Activated CD8-positive, alpha-beta memory T cell treated with anti-CD3 and anti-CD28 coated beads, Interleukin-2, amount 10 ng/mL, durations not matched to agents 7 days and 5 days (primary cell): ENCODE measurements at regions not wholly inside any gene's neighbourhood (a gene's known extent, or its start where the extent isn't known, plus 50 kb on each side); places are given as distances from the start of the nearest gene placed in this dataset.

ENCODE experiments used
- ATAC-seq: fragments of 150-1000 bp; cut with Tn5 transposase; one replicate; pipeline ENCODE4 v1.10.0; 2021; ENCODE audit warnings: moderate library complexity
- CTCF ChIA-PET: fragments of 350-600 bp; sonication (Branson Sonifier 250); formaldehyde crosslinking; loops from one replicate; lab custom pipeline; 2021; ENCODE audit warnings: antibody characterized with exemption; lab: Charles Lee
- DNase-seq: peaks from one replicate; pipeline ENCODE4 v3.0.0-alpha.2; 2020
- H3K27ac Mint-ChIP-seq: one replicate; pipeline ENCODE4 v1.8.0; 2021; ENCODE audit warnings: mild to moderate bottlenecking, mixed read lengths
- H3K27me3 Mint-ChIP-seq: one replicate; pipeline ENCODE4 v1.8.0; 2021; ENCODE audit warnings: mixed read lengths
- H3K36me3 Mint-ChIP-seq: one replicate; pipeline ENCODE4 v1.8.0; 2021; ENCODE audit warnings: mild to moderate bottlenecking, mixed read lengths
- H3K4me1 Mint-ChIP-seq: one replicate; pipeline ENCODE4 v1.8.0; 2021; ENCODE audit warnings: mixed read lengths
- H3K4me3 Mint-ChIP-seq: one replicate; pipeline ENCODE4 v1.8.0; 2021; ENCODE audit warnings: mild to moderate bottlenecking, moderate library complexity, mixed read lengths
- H3K9me3 Mint-ChIP-seq: one replicate; pipeline ENCODE4 v1.8.0; 2022; ENCODE audit warnings: low read depth, mixed read lengths

DNA sequence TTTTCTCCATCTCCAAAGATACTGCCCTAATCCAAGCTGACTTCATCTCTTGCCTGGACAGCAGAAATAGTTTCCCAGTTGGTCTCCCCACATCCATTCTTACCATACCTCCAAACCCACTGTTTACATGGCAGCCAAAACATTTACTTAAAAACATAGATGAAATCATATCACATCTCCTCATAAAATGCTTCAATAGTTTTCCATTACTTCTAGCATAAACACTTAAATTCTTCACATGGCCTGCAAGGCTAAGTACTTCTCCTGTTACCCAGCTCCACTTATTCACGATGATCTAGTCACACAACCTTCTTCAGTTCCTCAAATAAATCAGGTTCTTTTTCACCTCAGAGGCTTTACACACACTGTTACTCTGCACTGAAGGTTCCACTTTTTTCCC is 185.8 kb upstream of the ACVR2A start:
- Mint-ChIP-seq H3K27me3 (no peaks in the 10 kb centered on the region), H3K4me1 (peaks cover 14% of the 10 kb centered on the region), H3K9me3 (no peaks in the 10 kb centered on the region), H3K27ac (no peak overlapping the region), H3K4me3 (no peak overlapping the region), H3K36me3 (no peaks in the 10 kb centered on the region)
- CTCF ChIA-PET, result no interaction called here
- no peak for ATAC-seq
- DNase-seq, result no peak

DNA sequence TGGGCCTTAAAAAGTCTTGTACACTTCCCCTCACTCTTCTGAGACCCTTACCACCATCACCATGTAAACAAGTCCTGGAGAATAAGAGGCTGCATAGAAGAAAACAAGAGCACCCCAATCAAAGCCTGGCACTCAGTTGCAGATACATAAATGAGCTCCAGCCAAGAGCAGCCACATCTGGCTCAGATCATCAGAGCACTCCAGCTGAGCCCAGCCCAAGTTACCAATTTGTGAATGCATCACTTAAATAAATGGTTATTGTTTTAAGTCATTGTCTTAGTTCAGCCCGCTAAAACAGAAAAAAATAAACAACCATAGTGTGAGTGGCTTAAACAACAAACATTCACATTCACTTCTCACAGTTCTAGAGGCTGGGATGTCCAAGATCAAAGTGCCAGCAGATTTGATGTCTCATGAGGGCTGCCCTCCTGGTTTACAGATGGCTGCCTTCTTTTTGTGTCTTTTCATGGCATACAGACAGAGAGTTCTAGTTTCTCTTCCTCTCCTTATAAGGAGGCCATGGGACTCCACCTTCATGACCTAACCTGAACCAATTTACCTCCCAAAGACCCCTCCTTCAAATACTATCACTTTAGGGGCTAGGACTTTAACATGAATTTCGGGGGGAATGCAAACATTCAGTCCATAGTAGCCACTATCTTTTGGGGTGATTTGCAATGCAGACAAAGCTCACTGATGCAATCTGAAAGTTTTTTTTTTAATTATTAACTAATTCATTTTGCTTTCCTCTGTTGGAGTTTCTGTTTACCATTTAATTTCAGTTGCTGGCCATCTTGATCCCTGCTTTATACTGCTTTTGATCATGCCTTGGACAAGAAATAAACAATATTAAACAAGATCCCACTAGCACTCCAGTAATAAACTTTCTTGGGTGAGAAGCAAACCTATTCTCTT is 187.5 kb upstream of the ACVR2A start:
- H3K9me3 Mint-ChIP-seq, result no peaks in the 10 kb centered on the region

DNA sequence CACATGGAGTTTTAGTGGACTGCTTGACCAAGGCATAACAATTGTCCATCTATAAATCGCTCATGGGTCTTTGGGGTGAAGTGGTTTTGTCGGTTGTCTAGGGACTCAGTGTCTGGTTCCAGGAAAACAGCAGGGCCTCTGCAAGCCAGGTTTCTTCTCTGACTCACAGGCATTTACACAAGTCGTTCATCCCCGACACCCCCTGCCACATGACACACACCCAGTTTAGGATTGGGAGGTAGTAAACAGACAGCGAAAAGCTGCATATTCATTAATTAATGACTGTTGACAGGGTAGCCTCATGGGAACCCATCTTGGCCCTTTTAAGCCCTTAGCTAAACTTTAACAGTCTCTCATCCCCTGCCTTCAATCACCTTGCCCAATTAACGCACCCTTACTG is 194.8 kb upstream of the ACVR2A start:
- H3K27me3 Mint-ChIP-seq, result peaks cover 3% of the 10 kb centered on the region
- no peaks in the 10 kb centered on the region for H3K36me3 Mint-ChIP-seq
- DNase-seq (no peak), ATAC-seq (no peak)
- no peaks in the 10 kb centered on the region for H3K4me1 Mint-ChIP-seq
- no peak overlapping the region for H3K27ac Mint-ChIP-seq
- no peak overlapping the region for H3K4me3 Mint-ChIP-seq
- CTCF ChIA-PET, result no interaction called here
- H3K9me3 Mint-ChIP-seq, result no peaks in the 10 kb centered on the region

More for the DNA sequence above, 187.5 kb upstream of the ACVR2A start:
- no peak overlapping the region for H3K27ac Mint-ChIP-seq
- DNase-seq (no peak), ATAC-seq (no peak)
- H3K4me1 Mint-ChIP-seq, result no peaks in the 10 kb centered on the region
- no peaks in the 10 kb centered on the region for H3K27me3 Mint-ChIP-seq
- H3K36me3 Mint-ChIP-seq, result no peaks in the 10 kb centered on the region
- CTCF ChIA-PET, result no interaction called here
- H3K4me3 Mint-ChIP-seq, result no peak overlapping the region

DNA sequence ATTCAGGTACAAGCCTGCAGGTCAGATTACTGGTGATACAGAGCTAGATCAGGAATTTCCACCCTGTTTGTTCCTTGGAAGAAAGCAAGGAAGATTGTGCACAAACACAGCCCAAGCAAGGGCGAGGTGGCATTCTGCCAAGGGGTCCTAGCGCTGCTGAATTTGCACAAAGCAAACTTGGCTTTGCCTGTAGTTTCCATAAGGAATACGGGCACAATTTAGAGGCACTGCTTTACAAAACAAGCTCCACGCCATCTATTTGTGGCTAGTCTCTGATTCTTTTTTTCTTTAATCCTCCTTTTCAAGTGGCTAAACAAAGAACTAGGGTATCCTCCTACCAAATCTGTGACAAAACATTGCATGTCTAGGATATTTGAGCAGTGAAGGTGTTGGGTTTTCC is 195.5 kb upstream of the ACVR2A start:
- no peak overlapping the region for H3K4me3 Mint-ChIP-seq

DNA sequence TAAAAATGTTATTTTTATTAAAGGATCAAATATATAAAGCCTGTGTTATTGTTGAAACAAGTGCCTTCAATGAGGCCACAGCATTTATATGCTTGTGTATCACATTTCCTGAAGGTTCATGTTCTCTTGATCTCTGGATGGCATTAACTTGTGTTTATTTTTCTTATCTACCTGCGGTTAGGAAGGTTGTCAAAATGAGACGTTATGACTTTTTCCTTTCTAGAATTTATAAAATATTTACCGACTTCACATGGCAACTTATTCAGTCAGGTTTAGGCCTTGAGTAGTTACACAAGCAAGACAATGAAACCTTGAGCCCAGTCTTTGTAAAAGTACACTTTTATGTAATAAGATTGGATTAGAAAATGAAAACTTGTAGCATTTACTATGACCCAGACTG is 196.4 kb upstream of the ACVR2A start:
- Mint-ChIP-seq H3K27ac (no peak overlapping the region), H3K36me3 (no peaks in the 10 kb centered on the region), H3K4me3 (no peak overlapping the region), H3K9me3 (no peaks in the 10 kb centered on the region), H3K4me1 (no peaks in the 10 kb centered on the region), H3K27me3 (peaks cover 3% of the 10 kb centered on the region)
- DNase-seq, result no peak
- no peak for ATAC-seq
- CTCF ChIA-PET, result no interaction called here

More for the DNA sequence above, 195.5 kb upstream of the ACVR2A start:
- no peaks in the 10 kb centered on the region for H3K4me1 Mint-ChIP-seq
- H3K27me3 Mint-ChIP-seq, result peaks cover 3% of the 10 kb centered on the region
- no peak overlapping the region for H3K27ac Mint-ChIP-seq
- ATAC-seq, result no peak
- CTCF ChIA-PET, result no interaction called here
- H3K9me3 Mint-ChIP-seq, result no peaks in the 10 kb centered on the region
- H3K36me3 Mint-ChIP-seq, result no peaks in the 10 kb centered on the region
- DNase-seq, result no peak

DNA sequence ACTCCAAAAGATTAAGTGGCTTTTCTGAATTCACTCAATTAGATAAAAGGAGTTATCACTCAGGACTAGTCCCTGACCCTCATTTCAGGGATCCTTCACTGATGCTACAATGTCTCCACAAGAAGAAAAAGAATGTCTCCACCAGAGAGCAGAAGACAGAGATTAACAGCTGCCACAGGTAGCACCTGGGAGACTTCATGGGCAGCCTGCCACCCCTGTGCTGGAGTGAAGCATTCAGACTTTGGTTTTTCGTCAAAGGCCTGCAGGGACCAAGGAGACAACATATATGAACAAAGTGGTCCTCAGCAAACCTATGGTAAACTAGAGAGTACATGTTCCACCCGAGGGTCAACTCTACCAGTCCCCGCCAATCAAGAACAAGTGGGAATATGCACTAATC is 197.0 kb upstream of the ACVR2A start:
- ATAC-seq (no peak), DNase-seq (no peak)
- no peaks in the 10 kb centered on the region for H3K36me3 Mint-ChIP-seq
- no peaks in the 10 kb centered on the region for H3K9me3 Mint-ChIP-seq
- CTCF ChIA-PET, result no interaction called here
- no peak overlapping the region for H3K4me3 Mint-ChIP-seq
- H3K4me1 Mint-ChIP-seq, result no peaks in the 10 kb centered on the region
- peaks cover 3% of the 10 kb centered on the region for H3K27me3 Mint-ChIP-seq
- H3K27ac Mint-ChIP-seq, result no peak overlapping the region

DNA sequence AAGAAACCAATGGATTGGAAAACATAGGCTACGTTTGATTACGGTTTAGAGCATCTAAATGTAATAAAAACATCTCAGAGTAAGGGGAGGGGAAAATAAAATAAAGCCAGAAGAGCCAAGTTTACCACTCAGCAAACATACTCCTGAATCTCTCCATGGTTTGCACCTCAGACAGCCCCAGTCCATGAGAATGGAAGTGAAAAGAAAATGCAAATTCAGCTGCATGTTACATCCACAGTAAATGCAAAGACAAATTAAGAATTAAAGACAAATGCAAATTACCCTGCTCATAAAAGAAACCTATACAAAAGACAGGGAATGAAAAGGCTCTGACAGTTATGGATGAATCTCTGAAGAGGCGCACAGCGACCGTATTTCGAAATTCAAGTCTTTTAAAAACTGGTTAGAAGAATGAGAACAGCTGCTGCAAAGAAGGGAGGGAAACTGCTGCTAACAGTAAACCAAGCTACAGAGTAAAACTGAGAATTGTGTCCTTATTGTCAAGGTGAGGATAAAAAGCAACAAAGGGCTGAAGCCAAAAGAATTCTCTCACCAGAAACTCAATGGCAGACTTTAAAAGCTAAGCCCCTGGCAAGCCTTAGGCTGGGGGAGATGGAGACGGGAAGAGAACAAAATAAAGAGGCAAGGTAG is 197.9 kb upstream of the ACVR2A start:
- Mint-ChIP-seq H3K36me3 (no peaks in the 10 kb centered on the region), H3K4me1 (no peaks in the 10 kb centered on the region), H3K27ac (no peak overlapping the region), H3K9me3 (no peaks in the 10 kb centered on the region), H3K27me3 (peaks cover 3% of the 10 kb centered on the region), H3K4me3 (no peak overlapping the region)
- no peak for DNase-seq
- CTCF ChIA-PET, result no interaction called here
- ATAC-seq, result no peak

DNA sequence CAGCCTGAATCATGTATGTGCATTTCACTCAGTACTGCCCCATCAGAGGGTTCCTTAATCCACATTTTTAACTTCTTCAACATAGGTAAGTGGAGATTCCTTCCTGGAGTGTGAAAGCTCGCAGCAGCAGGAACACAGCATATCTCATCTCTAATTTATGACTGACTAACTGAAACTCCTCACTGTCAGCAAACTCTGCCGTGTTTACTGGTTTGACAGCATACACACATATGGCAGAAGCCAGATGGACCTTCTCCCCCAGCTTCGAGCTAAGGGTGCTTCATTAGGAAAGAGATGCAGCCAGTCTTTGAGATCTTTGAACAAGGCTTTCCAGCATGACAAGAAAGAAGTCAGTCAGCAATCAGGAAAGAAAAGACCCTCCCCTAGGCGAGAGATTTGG is 200.3 kb upstream of the ACVR2A start:
- no peak overlapping the region for H3K4me3 Mint-ChIP-seq
- H3K36me3 Mint-ChIP-seq, result no peaks in the 10 kb centered on the region
- no peaks in the 10 kb centered on the region for H3K4me1 Mint-ChIP-seq
- no peak overlapping the region for H3K27ac Mint-ChIP-seq
- DNase-seq, result no peak
- ATAC-seq, result no peak
- CTCF ChIA-PET, result no interaction called here
- H3K9me3 Mint-ChIP-seq, result peaks cover 3% of the 10 kb centered on the region
- peaks cover 3% of the 10 kb centered on the region for H3K27me3 Mint-ChIP-seq

DNA sequence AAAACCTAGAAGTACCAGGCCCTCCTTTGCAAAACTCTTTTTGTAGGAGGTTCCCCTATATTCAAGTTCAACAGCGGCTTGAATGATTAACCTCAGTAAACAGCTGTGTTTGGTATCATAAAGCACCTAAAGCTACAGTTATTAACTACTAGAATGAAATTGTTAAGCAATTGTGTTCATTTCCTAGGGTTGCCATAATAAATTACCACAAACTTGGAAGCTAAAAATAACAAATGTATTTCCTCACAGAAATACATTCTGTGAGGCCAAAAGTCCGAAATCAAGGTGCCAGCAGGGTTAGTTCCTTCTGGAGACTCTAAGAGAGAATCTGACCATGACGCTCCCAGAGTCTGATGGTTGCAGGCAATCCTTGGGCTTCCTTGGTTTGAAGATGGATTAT is 202.1 kb upstream of the ACVR2A start:
- no peaks in the 10 kb centered on the region for H3K4me1 Mint-ChIP-seq
- CTCF ChIA-PET, result no interaction called here
- ATAC-seq, result no peak
- no peaks in the 10 kb centered on the region for H3K36me3 Mint-ChIP-seq
- peaks cover 3% of the 10 kb centered on the region for H3K9me3 Mint-ChIP-seq
- no peak for DNase-seq
- H3K4me3 Mint-ChIP-seq, result no peak overlapping the region
- no peak overlapping the region for H3K27ac Mint-ChIP-seq
- peaks cover 3% of the 10 kb centered on the region for H3K27me3 Mint-ChIP-seq

DNA sequence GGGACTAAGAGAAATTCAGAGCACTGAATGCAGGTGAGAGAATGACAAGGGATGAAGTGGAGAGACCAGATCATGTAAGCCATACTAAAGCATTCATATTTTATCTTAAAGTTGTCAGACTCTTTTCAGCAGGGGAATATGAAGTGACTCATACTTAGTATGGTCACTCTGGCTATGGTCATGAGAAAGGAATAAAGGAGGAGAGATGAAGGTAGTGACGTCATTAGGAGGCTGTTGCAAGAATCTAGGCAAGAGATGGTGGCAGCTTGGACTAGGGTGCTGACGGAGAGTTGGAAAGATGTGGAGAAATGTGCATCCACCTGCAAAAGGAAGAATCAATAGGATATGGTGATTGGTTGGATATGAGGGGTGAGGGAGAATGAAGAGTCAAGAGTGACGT is 203.2 kb upstream of the ACVR2A start:
- no peak for DNase-seq
- H3K9me3 Mint-ChIP-seq, result peaks cover 3% of the 10 kb centered on the region
- H3K27ac Mint-ChIP-seq, result no peak overlapping the region
- no peaks in the 10 kb centered on the region for H3K36me3 Mint-ChIP-seq
- no peak for ATAC-seq
- H3K4me3 Mint-ChIP-seq, result no peak overlapping the region
- H3K27me3 Mint-ChIP-seq, result peaks cover 3% of the 10 kb centered on the region
- H3K4me1 Mint-ChIP-seq, result no peaks in the 10 kb centered on the region
- CTCF ChIA-PET, result no interaction called here

DNA sequence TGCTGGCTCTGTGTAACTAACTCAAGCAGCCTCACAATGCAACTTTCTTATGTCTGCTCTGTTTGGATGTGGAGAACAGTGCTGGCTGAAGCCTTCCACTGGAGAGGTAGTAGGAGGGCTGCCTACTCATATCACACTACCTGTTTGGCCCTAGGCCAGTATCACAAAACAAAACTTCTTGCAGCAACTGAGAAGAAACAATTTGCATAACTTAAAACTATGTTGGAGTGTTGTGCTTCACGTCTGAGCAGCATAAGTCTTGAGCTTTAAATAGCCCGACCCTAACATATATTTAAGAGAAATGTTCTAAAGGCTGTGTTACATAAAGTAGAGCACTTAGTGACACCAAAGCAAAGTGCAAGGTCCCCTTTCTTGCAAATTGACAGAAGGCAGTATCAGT is 204.9 kb upstream of the ACVR2A start:
- no peak overlapping the region for H3K27ac Mint-ChIP-seq
- DNase-seq (no peak), ATAC-seq (no peak)
- H3K9me3 Mint-ChIP-seq, result peaks cover 3% of the 10 kb centered on the region
- no peak overlapping the region for H3K4me3 Mint-ChIP-seq
- no peaks in the 10 kb centered on the region for H3K36me3 Mint-ChIP-seq
- H3K27me3 Mint-ChIP-seq, result no peaks in the 10 kb centered on the region
- CTCF ChIA-PET, result no interaction called here
- no peaks in the 10 kb centered on the region for H3K4me1 Mint-ChIP-seq

DNA sequence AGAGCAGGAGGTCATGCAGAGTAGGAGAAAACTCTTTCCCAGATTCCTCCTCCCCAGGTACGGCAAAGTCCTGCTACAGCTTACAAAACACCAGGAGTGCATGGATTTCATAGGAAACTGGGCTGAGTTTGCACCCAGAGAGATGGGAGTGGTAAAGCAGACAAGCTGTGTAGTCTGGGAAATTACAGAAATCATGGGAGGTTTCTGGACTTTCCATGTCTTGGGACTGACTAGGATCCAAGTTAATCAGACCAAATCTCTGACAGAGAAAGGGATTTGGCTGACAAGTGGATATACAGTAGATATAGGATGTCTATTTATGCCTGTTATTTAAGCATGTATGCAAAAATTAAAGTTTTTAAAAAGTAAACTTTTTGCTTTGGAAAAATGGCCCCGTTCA is 205.4 kb upstream of the ACVR2A start:
- CTCF ChIA-PET, result no interaction called here
- no peaks in the 10 kb centered on the region for H3K4me1 Mint-ChIP-seq
- no peaks in the 10 kb centered on the region for H3K27me3 Mint-ChIP-seq
- H3K36me3 Mint-ChIP-seq, result no peaks in the 10 kb centered on the region
- no peak for ATAC-seq
- peaks cover 3% of the 10 kb centered on the region for H3K9me3 Mint-ChIP-seq
- no peak for DNase-seq
- no peak overlapping the region for H3K4me3 Mint-ChIP-seq
- no peak overlapping the region for H3K27ac Mint-ChIP-seq

DNA sequence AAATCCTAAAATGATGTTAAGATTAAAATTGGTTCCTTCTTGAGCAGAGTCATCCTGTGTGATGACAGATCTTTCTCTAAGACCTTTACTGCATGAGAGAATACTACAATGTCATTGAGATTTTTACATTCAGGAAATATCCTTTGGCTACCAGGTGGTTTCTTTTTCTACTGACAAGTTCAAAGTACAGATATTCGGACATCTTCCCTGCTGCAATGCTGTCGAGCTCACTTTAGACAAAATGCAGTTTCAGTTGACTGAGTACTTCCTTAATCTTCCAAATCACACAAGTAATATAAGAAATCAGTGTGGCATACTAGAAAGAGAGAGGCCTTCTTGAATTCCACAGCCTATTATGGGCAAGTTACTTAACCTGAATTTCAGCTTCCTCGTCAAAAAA is 207.9 kb upstream of the ACVR2A start:
- Mint-ChIP-seq H3K4me3 (no peak overlapping the region), H3K27ac (no peak overlapping the region), H3K9me3 (peaks cover 3% of the 10 kb centered on the region), H3K27me3 (no peaks in the 10 kb centered on the region), H3K4me1 (no peaks in the 10 kb centered on the region), H3K36me3 (no peaks in the 10 kb centered on the region)
- CTCF ChIA-PET, result no interaction called here
- DNase-seq, result no peak
- no peak for ATAC-seq

DNA sequence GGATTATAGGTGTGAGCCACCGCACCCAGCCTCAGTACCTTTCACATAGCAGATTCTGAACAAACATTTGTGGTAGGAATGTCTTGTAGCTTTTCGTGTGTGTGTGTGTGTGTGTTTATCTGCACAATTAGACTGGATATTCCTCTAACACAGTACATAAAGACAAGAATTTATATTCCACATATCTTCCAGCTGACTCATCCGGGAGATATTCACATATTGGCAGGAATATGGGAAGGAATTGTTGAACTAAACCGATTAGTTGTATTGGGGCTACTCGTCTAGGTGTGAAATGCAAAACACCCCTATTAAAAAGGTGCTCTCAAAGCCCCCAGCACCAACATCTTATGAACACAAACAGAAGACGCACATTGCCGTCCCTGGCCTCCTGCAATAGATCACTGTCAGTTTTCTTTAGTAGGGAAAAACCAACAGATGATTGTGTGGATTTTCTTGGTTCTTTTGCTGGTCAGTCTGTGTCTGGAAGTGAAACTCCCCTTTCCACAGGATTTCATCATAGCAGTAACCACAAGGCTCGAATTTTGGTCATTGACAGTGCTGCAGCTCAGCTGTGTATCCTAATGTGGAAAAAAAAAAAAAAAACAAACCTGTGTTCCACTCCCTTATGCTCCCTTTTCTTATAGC is 208.5 kb upstream of the ACVR2A start:
- Mint-ChIP-seq H3K27ac (no peak overlapping the region), H3K9me3 (no peaks in the 10 kb centered on the region), H3K4me3 (no peak overlapping the region), H3K4me1 (peaks cover 1% of the 10 kb centered on the region), H3K36me3 (no peaks in the 10 kb centered on the region), H3K27me3 (no peaks in the 10 kb centered on the region)
- CTCF ChIA-PET, result no interaction called here
- DNase-seq (no peak), ATAC-seq (no peak)
